OCI-LY1 (cell line): ENCODE measurements at regions not wholly inside any gene's neighbourhood (a gene's known extent, or its start where the extent isn't known, plus 50 kb on each side); places are given as distances from the start of the nearest gene placed in this dataset.

ENCODE experiments used
- H2AFZ ChIP-seq: fragments of 200-600 bp; sonication (generic), shearing (Covaris generic); 2 replicates; pipeline ENCODE4 v1.6.0; 2014; ENCODE audit warnings: antibody characterized with exemption, mild to moderate bottlenecking, low read length
- H3F3A ChIP-seq: fragments of 200-600 bp; sonication (generic), shearing (Covaris generic); 2 replicates; pipeline ENCODE4 v1.6.0; 2014; ENCODE audit warnings: mild to moderate bottlenecking, antibody characterized with exemption, low read length, moderate library complexity; ENCODE audit not compliant: insufficient read depth
- H3K27ac ChIP-seq: fragments of 200-600 bp; sonication (generic); 2 replicates; pipeline ENCODE4 v1.5.1; 2014; ENCODE audit warnings: low read length, mixed run types, mild to moderate bottlenecking, low read depth; ENCODE audit not compliant: poor library complexity, severe bottlenecking
- H3K27me3 ChIP-seq: fragments of 200-600 bp; sonication (generic); 2 replicates; pipeline ENCODE4 v1.6.0; 2014; ENCODE audit warnings: antibody characterized with exemption, mild to moderate bottlenecking, low read length, moderate library complexity; ENCODE audit not compliant: insufficient read depth
- H3K36me3 ChIP-seq: fragments of 200-600 bp; sonication (generic); 2 replicates; pipeline ENCODE4 v1.6.1; 2014; ENCODE audit warnings: mild to moderate bottlenecking, antibody characterized with exemption, low read length, moderate library complexity, mixed read lengths; ENCODE audit not compliant: insufficient read depth
- H3K4me1 ChIP-seq: fragments of 200-600 bp; sonication (generic); 2 replicates; pipeline ENCODE4 v1.5.1; 2014; ENCODE audit warnings: mild to moderate bottlenecking, low read length, moderate library complexity; ENCODE audit not compliant: insufficient read depth, severe bottlenecking
- H3K4me2 ChIP-seq: fragments of 200-600 bp; sonication (generic), shearing (Covaris generic); 2 replicates; pipeline ENCODE4 v1.6.1; 2014; ENCODE audit warnings: low read length
- H3K4me3 ChIP-seq: fragments of 200-600 bp; sonication (generic); 2 replicates; pipeline ENCODE4 v1.5.1; 2014; ENCODE audit warnings: low read length, low read depth, mild to moderate bottlenecking, mixed read lengths; ENCODE audit not compliant: poor library complexity, severe bottlenecking
- H3K79me2 ChIP-seq: fragments of 200-600 bp; shearing (Covaris generic); 2 replicates; pipeline ENCODE4 v1.6.1; 2016; ENCODE audit warnings: mixed run types, low read length, mixed read lengths; ENCODE audit not compliant: insufficient read depth
- H3K9ac ChIP-seq: fragments of 200-600 bp; sonication (generic), shearing (Covaris generic); 2 replicates; pipeline ENCODE4 v1.6.1; 2014; ENCODE audit warnings: mild to moderate bottlenecking, low read length, mixed read lengths
- H3K9me2 ChIP-seq: fragments of 200-600 bp; sonication (generic), shearing (Covaris generic); 2 replicates; pipeline ENCODE4 v1.6.1; 2014; ENCODE audit warnings: low read depth, mild to moderate bottlenecking, low read length, mixed read lengths
- H3K9me3 ChIP-seq: fragments of 200-600 bp; shearing (Covaris generic); 2 replicates; pipeline ENCODE4 v1.6.1; 2014; ENCODE audit warnings: low read length, mixed read lengths
- H4K20me1 ChIP-seq: fragments of 200-600 bp; sonication (generic), shearing (Covaris generic); 2 replicates; pipeline ENCODE4 v1.6.0; 2016; ENCODE audit warnings: mild to moderate bottlenecking, low read length; ENCODE audit not compliant: insufficient read depth
- CTCF ChIP-seq: fragments of 200-600 bp; sonication (generic), shearing (Covaris generic); IDR thresholded peaks from 2 replicates; pipeline ENCODE4 v1.5.1; 2017; ENCODE audit warnings: mild to moderate bottlenecking, antibody characterized with exemption, low read length, moderate library complexity, mixed read lengths
- EZH2 ChIP-seq: fragments of 200-600 bp; sonication (generic), shearing (Covaris generic); IDR thresholded peaks from 2 replicates; pipeline ENCODE4 v1.8.0; 2017; ENCODE audit warnings: borderline replicate concordance, mixed run types, mild to moderate bottlenecking, antibody characterized with exemption, low read length, moderate library complexity, mixed read lengths

- Histone ChIP-seq H3K4me3 (no peak overlapping the region), H3K36me3 (no peaks in the 10 kb centered on the region), H3K27ac (no peak overlapping the region), H2AFZ (no peak overlapping the region), H3K9ac (no peak overlapping the region), H4K20me1 (no peaks in the 10 kb centered on the region), H3F3A (no peaks in the 10 kb centered on the region), H3K9me3 (no peaks in the 10 kb centered on the region), H3K4me1 (no peaks in the 10 kb centered on the region), H3K79me2 (no peaks in the 10 kb centered on the region), H3K4me2 (no peak overlapping the region), H3K9me2 (no peaks in the 10 kb centered on the region), H3K27me3 (no peaks in the 10 kb centered on the region)
- TF ChIP-seq EZH2, result no peak
- TF ChIP-seq CTCF, result no peak
Measured at GRCh38 chr11:105219269-105219668, 79.7 kb upstream of the CARD18 start.

- Histone ChIP-seq H3K4me1 (no peaks in the 10 kb centered on the region), H3K27ac (no peak overlapping the region), H4K20me1 (no peaks in the 10 kb centered on the region), H3K27me3 (no peaks in the 10 kb centered on the region), H3K4me2 (no peak overlapping the region), H3F3A (no peaks in the 10 kb centered on the region), H3K79me2 (no peaks in the 10 kb centered on the region), H3K4me3 (no peak overlapping the region), H3K9ac (no peak overlapping the region), H2AFZ (no peak overlapping the region), H3K9me2 (no peaks in the 10 kb centered on the region), H3K36me3 (no peaks in the 10 kb centered on the region), H3K9me3 (no peaks in the 10 kb centered on the region)
- TF ChIP-seq EZH2 (no peak), CTCF (no peak)
Measured at GRCh38 chr11:105215528-105215927, 76.0 kb upstream of the CARD18 start.

GRCh38 chr11:105211806-105212554, 72.4 kb upstream of the CARD18 start:
- H3K9me3 ChIP-seq, result no peaks in the 10 kb centered on the region
- H3K9ac ChIP-seq, result no peak overlapping the region
- no peak overlapping the region for H3K4me3 ChIP-seq
- no peaks in the 10 kb centered on the region for H3K27me3 ChIP-seq
- H3K4me1 ChIP-seq, result no peaks in the 10 kb centered on the region
- H2AFZ ChIP-seq, result no peak overlapping the region
- no peaks in the 10 kb centered on the region for H3K79me2 ChIP-seq
- no peaks in the 10 kb centered on the region for H3K9me2 ChIP-seq
- H3K27ac ChIP-seq, result no peak overlapping the region
- no peak overlapping the region for H3K4me2 ChIP-seq
- no peak for TF ChIP-seq CTCF
- TF ChIP-seq EZH2, result no peak
- H4K20me1 ChIP-seq, result no peaks in the 10 kb centered on the region
- no peaks in the 10 kb centered on the region for H3K36me3 ChIP-seq
- H3F3A ChIP-seq, result no peaks in the 10 kb centered on the region
